Left lobe of liver (tissue), 2 donors: ENCODE measurements at regions not wholly inside any gene's neighbourhood (a gene's known extent, or its start where the extent isn't known, plus 50 kb on each side); places are given as distances from the start of the nearest gene placed in this dataset.
A peak's percentile ranks its signal among the peaks of the same experiment; 100 is the strongest.

Experiments used
- ATAC-seq: fragments of 200-7000 bp; cut with Tn5 transposase; one replicate; pipeline ENCODE4 v1.9.1; 2020; ENCODE audit warnings: mild to moderate bottlenecking, moderate library complexity
- DNase-seq: peaks from one replicate; pipeline ENCODE4 v3.0.0-alpha.2; 2020; ENCODE audit warnings: low spot score
- donor health status: DM: no; HTN: no; CAD: no; lungs with moderate emphysema.
- donor health status: DM: no; HTN: yes; CAD: no.

DNA sequence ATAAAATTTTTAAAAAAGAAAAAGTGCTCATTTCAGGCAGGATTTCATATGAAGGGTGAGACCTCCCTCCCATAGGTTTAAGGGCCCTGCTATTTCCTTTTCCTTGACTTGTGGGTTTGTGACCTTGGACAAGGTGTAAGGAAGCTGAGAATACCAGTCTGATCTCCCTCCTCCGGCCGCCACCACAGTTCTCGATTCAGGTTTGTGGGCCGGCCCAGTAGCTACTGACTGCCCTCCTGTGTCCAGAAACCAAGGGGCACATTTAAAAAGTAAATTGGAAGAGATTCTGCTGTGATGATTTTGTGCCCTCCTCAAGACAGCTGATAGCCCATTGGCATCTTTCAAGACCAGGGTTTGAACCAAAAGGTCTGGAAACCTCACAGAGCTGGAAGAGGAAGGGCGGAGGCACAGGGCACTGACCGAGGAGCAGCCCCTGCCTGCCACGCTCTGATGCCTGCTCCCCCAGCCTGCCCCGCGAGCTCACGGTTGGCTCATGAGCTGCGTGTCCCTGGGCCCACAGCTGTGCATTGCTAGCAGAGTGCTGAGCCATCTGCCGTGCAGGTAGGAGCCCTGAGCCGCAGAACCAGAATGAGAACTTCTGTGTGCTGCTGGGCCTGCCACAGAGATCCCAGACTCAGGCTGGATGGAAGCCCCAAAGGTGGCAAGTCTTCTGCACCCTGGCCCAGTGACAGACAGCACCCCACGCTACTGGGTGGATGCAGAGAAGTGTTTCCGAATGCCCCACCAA is 348.7 kb downstream of the NPHP4 start:
- peak; percentile 24 for DNase-seq
- ATAC-seq, result no peak

- no peak for ATAC-seq
- DNase-seq, result peak; percentile 18
These were observed 351.4 kb downstream of the NPHP4 start for GRCh38 chr1:5640845-5641244.

- DNase-seq (peak; percentile 30), ATAC-seq (no peak)
These were observed 353.0 kb downstream of the NPHP4 start for GRCh38 chr1:5639106-5639722.

DNA sequence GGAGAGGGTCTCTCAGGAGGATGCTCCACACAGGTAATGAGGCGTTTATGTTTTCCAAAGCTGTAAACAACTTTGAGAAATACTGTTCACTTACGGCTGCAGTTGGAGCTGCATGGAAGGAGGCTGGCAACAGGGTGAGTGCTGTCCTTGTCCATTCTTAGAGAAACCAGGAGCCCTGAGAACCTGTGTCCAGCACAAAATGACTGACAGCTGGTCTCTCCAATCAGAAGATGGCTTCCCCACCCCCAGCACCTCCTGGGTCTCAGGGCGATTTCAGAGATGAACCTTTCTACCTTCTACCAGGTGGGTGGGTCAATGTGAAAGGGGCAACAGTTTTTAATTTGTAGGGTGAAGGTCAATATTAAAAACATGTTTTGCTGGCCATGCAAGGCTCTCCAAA is 353.6 kb downstream of the NPHP4 start:
- ATAC-seq (no peak), DNase-seq (no peak)

DNA sequence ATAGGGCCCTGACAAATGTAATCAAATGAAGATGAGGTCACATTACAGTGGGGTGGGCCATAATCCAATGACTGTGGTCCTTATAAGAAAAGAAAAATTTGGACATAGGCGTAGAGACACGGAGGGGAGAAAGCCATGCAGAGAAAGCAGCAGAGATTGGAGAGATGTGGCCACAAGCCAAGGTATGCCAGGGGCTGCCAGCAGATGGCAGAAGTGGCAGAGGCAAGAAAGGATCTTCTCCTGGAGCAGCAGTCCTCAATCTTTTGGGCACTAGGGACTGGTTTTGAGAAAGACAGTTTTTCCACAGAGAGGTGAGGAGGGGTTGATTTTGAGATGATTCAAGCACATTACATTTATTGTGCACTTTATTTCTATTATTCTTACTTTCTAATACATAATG is 355.1 kb downstream of the NPHP4 start:
- peak; percentile 53 for DNase-seq

DNA sequence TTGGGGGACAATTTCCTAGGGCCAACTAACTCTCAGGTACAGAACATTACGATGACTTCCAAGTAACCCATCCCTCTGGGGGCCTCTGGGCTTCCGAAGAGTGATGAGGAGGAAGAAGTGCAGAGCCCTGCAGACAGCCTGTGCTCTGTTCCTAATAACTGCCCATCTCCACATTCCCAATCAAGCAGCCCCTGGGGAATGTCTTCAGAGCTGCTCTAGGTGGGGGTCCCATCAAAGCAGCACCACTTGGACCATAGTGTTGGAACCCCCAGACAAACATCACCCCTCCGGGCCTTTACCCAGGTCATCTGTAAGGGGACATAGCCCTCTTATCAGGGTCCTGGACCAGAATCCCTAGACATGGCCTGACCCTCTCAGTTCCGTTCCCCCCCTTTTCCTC is 357.3 kb downstream of the NPHP4 start:
- DNase-seq (peak; percentile 7), ATAC-seq (no peak)

More for the DNA sequence above, 355.1 kb downstream of the NPHP4 start:
- ATAC-seq, result peak; percentile 75

DNA sequence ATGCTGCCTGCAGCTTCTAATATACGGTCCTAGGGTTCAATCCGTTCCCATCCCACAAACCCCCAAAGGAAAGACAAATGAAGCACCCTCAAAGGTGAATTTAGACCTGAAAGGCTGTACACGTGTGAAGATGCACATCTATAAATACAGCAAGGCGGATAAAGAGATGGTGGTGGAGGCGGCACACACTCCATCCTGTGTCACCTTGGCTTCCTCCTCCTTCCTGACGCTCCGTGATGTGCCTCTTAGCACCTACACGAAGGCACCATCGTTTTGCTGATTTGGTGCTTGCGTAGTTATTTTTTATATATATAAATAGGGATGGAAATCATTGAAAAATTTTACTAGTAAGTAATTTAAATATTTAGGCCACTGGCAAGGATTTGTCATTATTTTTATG is 359.4 kb downstream of the NPHP4 start:
- ATAC-seq, result no peak
- no peak for DNase-seq

DNA sequence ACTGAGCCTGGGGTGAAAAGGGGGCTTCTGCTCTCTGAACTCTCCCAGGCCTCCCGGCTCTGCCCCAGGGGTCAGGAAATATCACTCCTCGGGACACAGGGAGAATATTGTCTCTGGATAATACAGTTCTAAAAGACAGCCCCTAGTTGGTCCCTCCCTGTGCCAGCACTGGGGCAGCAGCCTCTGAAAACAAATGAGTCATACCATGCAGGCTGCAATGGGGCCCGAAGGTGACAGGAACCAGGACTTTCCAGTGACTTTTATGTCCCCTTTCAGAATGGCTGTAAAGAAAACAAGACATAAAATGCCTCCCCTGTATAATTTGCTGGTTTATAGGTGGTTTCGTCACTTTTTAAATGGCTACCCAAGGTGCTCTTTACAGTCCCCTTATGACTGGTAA is 360.0 kb downstream of the NPHP4 start:
- DNase-seq (no peak), ATAC-seq (no peak)

GRCh38 chr1:5628416-5628815 is 363.8 kb downstream of the NPHP4 start:
- ATAC-seq, result no peak
- DNase-seq, result no peak

DNA sequence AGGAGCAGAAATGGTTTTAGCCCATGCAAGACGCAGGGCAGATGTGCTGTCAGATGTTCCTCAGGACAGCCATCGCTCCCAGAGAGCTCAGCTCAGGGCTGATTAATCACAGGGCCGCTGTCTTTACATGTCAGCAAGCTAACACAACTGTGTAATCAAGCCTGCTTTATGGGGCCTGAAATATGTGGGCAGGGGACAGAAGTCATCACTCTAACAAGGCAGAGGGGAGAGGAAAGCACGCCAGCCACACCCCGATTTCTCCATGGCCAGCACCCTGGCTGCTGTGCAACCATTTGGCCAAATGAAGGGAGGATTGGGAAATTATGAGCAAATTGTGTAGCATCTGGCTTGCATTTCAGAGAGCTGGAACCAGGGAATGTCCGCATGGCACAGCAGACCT is 368.8 kb downstream of the NPHP4 start:
- no peak for DNase-seq

GRCh38 chr1:5622412-5622811 is 369.8 kb downstream of the NPHP4 start:
- ATAC-seq (no peak), DNase-seq (no peak)

More for the DNA sequence above, 368.8 kb downstream of the NPHP4 start:
- ATAC-seq, result no peak

DNA sequence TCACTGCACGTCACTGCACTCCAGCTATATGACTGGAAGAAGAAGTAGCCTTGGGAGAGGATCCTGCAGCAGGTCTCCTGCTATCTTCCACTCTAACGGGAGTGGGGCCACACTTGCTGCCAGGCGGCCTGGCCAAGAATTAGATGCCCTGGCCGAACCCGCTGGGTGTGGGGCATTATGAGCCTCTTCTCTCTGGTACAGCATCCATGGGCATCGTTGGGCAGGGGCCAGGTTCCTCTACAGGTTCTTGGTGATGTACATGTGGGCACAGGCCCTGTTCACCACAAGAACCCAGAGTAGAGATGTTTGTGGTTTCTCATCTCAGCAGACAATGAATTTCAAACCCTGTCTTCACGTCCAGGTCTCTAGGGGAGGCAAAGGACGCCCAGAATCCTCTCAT is 370.5 kb downstream of the NPHP4 start:
- ATAC-seq (no peak), DNase-seq (no peak)

DNA sequence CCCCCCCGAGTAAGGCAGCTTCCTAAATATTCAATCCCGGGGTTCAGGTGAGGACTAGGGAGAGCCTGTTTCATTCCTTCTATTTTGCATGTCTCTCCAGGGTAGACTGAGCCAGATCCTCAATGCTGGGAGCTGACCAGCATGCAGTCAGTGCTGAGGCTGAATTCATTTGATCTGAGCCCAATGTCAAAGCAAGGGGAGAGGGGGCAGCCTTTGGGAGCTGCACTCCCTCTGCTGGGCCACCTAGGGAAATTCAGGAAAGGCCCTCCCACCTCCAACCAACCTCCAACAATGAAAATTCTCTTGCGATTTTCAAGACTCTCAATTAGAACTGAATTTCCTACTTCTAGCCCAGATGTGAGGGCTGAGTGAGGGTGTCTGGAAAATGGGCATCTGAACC is 371.2 kb downstream of the NPHP4 start:
- no peak for DNase-seq

GRCh38 chr1:5620418-5620817 is 371.8 kb downstream of the NPHP4 start:
- DNase-seq, result no peak
- no peak for ATAC-seq

More for the DNA sequence above, 371.2 kb downstream of the NPHP4 start:
- ATAC-seq, result peak; percentile 83

DNA sequence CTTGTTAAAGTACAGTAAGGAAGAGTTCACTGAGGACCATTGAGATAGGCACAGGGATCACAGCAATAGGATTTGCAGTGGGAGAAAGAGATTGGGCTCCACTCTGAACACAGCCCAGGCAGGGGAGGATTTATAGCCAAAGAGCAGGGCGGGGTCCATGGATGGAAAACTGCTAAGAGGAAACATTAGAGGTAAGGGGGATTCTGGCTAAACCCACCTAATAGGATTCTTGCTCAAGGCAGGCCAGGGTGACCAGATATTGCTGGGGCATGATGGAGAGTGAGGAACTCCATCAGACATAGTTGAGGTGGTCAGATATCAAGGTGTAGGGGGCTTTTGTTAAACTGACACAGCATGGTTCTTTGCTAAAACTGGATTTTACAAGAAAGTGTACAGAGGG is 372.8 kb downstream of the NPHP4 start:
- DNase-seq (no peak), ATAC-seq (no peak)

DNA sequence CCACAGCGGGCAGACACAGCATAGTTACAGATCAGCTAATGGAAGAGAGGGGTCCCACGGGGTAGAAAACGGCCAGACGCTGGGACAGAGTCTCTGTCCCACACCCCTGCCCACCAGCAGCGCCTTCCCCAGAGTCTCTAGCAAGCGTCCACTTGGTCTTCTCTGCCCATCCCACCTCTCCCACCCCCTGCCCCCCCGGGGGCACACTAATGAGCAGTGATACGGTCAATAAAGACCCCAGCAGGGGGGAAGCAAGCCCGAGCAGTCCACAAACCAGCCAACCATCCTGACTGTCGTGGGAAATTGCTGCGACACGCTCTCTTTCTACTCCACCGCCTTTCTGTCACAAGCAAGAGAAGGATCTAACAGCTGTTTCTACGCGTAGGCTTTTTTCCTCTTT is 374.7 kb downstream of the NPHP4 start:
- DNase-seq, result no peak
- ATAC-seq, result no peak

- DNase-seq (no peak), ATAC-seq (no peak)
These were observed 375.1 kb downstream of the NPHP4 start for GRCh38 chr1:5617179-5617520.

DNA sequence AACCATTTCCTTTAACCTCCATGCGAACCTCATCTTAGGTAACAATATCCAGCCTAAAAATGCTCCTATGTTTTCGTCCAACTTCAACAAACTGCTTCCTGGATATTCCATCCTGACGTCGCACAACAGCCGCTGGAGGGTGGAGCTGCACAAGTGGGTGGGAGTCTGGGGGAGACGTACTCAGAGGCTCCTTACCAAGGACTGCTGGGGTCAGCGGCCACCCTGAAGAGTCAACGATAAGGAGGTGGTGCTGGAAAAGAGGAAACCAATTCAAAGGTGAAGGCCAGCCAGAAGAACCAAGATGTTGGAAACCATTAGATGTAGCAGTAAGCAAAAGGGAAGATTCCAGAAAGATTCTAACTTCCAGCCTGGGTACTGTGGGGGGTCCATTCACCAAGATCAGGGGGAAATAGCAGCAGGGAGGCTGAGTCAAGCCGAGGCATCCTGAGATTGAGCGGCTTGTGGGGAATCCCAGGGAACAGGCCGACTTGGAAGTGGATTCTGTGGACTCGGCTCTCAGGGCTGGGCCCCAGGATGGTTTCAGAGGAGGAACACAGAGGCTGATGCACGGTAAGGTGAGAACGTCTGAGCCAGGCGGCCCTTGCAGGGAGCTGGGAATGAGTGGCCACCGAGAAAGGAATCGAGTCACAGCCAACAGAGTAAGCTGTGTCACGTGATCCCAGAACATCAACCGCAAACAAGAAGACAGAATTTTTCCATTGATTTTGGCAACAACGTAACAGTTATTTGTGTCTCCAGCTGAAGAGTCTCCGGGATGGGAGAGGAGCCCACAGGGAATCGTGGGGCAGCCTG is 375.7 kb downstream of the NPHP4 start:
- DNase-seq (no peak), ATAC-seq (no peak)

DNA sequence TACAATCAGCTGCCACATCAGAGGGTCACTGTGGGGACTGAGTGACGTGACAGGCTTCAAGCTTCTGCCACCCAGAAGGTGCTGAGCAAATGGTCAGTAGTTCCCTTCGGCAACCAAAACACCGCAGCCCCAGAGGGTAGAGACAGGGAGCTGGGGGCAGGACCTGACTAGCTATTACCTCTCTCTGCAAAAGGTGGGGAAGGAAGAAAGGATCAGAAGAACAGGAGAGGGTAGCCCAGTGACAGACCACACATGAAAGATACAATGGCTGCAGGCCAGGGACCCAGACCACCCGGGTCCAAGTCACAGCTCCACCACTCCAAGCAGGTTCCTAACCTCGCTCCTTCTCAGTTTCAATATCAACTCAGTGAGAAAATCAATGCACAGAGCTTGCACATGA is 377.1 kb downstream of the NPHP4 start:
- ATAC-seq (no peak), DNase-seq (no peak)

DNA sequence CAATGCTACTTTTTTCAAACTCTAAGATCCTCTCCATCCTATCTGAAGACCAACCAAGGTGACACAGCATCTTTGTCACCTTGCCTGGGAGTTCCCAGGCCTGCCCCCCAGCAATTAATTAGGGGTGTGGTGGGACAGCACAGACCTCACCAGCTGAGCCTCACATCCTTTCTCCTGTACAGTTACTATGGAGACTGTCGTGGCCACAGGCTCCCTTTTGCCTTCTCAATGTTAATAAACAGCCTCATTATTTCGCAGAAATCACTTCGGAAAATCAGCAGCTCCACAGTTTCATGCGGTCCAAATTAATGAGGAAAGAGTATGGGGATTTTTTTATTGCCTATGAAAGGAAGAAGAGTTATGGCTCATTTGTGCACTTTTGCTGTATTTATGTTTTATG is 378.3 kb downstream of the NPHP4 start:
- no peak for DNase-seq
- no peak for ATAC-seq

DNA sequence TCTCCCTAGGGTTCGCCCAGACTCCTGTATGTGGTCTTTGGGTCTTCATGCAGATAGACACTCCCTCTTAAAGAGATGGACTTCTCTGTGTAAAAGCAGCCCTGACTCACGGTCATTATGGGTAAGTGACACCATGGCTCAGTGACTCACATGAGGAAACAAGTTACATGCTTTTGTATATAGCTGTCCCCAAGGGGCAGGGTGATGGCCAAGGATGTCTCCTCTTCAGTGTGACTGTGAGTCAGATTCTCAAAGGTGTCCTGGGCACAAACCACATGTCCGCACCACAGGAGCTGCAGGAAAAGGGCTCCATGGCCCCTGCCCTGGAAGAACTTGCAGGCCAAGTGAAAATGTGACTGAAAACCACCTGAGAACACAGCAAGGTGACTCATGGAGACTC is 380.4 kb downstream of the NPHP4 start:
- ATAC-seq, result no peak

GRCh38 chr1:5611431-5611830 is 380.8 kb downstream of the NPHP4 start:
- DNase-seq, result no peak
- no peak for ATAC-seq

More for the DNA sequence above, 380.4 kb downstream of the NPHP4 start:
- no peak for DNase-seq
